Esophagus muscularis mucosa (tissue), 4 donors: ENCODE measurements at regions not wholly inside any gene's neighbourhood (a gene's known extent, or its start where the extent isn't known, plus 50 kb on each side); places are given as distances from the start of the nearest gene placed in this dataset.

ENCODE experiments used
- EP300 ChIP-seq: sonication (generic); formaldehyde crosslinking; IDR thresholded peaks from one replicate; pipeline ENCODE4 v1.6.1; 2017; ENCODE audit warnings: antibody characterized with exemption
- POLR2A ChIP-seq: fragments of 450-650 bp; IDR thresholded peaks from one replicate; pipeline ENCODE4 v1.6.1; 2017; ENCODE audit warnings: antibody characterized with exemption, moderate library complexity, mild to moderate bottlenecking, low read depth
- POLR2AphosphoS5 ChIP-seq, 2 donors: sonication (generic); formaldehyde crosslinking; IDR thresholded peaks; one replicate each; pipeline ENCODE4 v1.6.1; 2017; ENCODE audit warnings: antibody characterized with exemption in 2 of 2
- TF ChIP-seq, protein P1 (sequence below), 3 experiments: fragments of 200-600 bp in 2 of 3; fragments of 450-650 bp in 1 of 3; sonication (generic) in 2 of 3; IDR thresholded peaks; one replicate each; pipeline ENCODE4 v1.5.1; 2017 to 2019; ENCODE audit warnings: antibody characterized with exemption in 3 of 3, mild to moderate bottlenecking in 2 of 3, moderate library complexity in 1 of 3

DNA sequence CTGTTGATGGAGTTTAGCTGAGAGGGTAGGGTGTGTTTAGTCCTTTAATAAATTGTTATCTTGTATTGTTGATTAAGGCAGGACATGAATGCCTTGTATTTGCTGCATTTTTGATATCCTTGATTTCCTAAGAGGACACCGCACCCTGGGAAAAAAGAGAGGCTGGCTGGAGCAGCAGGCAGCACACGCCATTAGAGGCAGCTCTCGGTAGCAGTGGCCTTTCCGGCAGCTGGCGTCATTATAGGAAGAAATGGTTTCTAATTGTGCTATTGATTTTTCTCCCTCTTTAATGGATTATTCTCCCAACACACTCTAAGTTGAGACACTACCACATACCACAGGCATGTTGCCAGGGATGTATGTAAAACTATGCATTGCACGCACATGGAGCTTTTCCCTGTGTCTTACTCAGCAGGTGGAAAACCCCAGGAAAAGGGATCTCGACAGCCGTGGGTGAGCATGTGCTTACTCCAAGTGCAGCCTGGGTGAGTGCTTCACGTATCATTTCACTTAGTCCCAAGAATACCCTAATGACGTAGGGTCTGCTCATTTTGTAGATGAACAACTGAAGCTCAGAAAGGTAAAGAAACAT is 440.4 kb upstream of the RUNX1 start:
- TF ChIP-seq EP300 (no peak), POLR2A (no peak), POLR2AphosphoS5 (IDR thresholded peaks at IDR 0.05) (no peak)
- TF ChIP-seq, protein P1, sequence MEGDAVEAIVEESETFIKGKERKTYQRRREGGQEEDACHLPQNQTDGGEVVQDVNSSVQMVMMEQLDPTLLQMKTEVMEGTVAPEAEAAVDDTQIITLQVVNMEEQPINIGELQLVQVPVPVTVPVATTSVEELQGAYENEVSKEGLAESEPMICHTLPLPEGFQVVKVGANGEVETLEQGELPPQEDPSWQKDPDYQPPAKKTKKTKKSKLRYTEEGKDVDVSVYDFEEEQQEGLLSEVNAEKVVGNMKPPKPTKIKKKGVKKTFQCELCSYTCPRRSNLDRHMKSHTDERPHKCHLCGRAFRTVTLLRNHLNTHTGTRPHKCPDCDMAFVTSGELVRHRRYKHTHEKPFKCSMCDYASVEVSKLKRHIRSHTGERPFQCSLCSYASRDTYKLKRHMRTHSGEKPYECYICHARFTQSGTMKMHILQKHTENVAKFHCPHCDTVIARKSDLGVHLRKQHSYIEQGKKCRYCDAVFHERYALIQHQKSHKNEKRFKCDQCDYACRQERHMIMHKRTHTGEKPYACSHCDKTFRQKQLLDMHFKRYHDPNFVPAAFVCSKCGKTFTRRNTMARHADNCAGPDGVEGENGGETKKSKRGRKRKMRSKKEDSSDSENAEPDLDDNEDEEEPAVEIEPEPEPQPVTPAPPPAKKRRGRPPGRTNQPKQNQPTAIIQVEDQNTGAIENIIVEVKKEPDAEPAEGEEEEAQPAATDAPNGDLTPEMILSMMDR (IDR thresholded peaks at IDR 0.05), result no peak
